Liver (tissue), 2 donors: ENCODE measurements at regions not wholly inside any gene's neighbourhood (a gene's known extent, or its start where the extent isn't known, plus 50 kb on each side); places are given as distances from the start of the nearest gene placed in this dataset.

Experiments
- YY1 ChIP-seq: IDR thresholded peaks from 2 replicates; pipeline ENCODE4 v1.6.1; 2016; ENCODE audit warnings: antibody characterized with exemption, mild to moderate bottlenecking
- TF ChIP-seq, protein P1 (sequence below): fragments of 150-350 bp; IDR thresholded peaks from 2 replicates; pipeline ENCODE4 v1.5.1; 2017; ENCODE audit warnings: improper control_type of control experiment, low read depth, low read length; ENCODE audit not compliant: missing input control
- donor health status: healthy.

DNA sequence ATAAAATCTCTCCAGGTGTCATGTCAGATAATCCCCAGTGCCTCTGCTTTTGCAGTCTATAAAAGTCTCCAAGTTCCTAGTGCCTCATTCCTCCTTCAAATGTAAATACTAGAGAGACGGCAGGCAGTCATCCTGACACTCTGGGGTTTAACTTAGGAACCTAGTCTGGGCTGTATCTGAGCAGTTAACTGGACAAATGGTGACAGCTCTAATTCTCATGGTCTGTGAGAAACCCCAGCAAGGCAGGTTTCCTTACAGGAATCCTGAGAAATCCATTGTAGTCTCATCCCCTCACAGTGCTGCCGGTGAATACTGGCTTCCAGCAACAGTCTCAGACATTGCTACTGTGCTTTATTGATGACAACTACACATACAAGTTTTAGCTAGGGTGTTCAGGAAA is 246.8 kb downstream of the SNCA start:
- TF ChIP-seq YY1 = no peak
- TF ChIP-seq, protein P1, sequence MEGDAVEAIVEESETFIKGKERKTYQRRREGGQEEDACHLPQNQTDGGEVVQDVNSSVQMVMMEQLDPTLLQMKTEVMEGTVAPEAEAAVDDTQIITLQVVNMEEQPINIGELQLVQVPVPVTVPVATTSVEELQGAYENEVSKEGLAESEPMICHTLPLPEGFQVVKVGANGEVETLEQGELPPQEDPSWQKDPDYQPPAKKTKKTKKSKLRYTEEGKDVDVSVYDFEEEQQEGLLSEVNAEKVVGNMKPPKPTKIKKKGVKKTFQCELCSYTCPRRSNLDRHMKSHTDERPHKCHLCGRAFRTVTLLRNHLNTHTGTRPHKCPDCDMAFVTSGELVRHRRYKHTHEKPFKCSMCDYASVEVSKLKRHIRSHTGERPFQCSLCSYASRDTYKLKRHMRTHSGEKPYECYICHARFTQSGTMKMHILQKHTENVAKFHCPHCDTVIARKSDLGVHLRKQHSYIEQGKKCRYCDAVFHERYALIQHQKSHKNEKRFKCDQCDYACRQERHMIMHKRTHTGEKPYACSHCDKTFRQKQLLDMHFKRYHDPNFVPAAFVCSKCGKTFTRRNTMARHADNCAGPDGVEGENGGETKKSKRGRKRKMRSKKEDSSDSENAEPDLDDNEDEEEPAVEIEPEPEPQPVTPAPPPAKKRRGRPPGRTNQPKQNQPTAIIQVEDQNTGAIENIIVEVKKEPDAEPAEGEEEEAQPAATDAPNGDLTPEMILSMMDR = no peak
